ENCODE measurements at regions not wholly inside any gene's neighbourhood (a gene's known extent, or its start where the extent isn't known, plus 50 kb on each side); places are given as distances from the start of the nearest gene placed in this dataset.

- no peak for TF ChIP-seq EZH2 (IDR thresholded peaks at IDR 0.05)
- TF ChIP-seq POLR2AphosphoS5 (IDR thresholded peaks at IDR 0.05; ENCODE audit: low read depth, low read length): no peak
- no peak for TF ChIP-seq ZNF274 (IDR thresholded peaks at IDR 0.05; ENCODE audit: low read depth, low read length)
Observed at GRCh38 chr6:19669206-19669605, 168.0 kb upstream of the ID4 start.
